ENCODE measurements at regions not wholly inside any gene's neighbourhood (a gene's known extent, or its start where the extent isn't known, plus 50 kb on each side); places are given as distances from the start of the nearest gene placed in this dataset.
"Not testable (repeated sequence)": the region's sequence is repeated elsewhere in the genome, so short reads cannot be mapped to it uniquely, and the experiment has no call there.

DNA sequence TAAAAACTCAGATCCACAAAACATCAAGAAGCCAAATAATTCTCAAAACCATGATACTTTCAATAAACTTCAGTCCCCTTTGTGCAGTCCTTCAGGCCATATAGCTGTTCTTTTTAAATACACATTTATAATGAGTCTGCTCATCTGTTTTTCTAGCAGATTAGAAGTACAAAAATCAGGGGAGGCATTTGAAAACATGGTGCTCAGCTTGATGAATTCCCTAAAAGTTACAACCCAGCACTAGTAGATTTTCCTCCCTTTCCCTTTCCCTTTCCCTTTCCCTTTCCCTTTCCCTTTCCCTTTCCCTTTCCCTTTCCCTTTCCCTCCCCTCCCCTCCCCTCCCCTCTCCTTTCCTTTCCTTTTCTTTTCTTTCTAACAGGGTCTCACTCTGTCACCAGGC, 884.6 kb upstream of the AMELY start:
- DNase-seq = no peak

DNA sequence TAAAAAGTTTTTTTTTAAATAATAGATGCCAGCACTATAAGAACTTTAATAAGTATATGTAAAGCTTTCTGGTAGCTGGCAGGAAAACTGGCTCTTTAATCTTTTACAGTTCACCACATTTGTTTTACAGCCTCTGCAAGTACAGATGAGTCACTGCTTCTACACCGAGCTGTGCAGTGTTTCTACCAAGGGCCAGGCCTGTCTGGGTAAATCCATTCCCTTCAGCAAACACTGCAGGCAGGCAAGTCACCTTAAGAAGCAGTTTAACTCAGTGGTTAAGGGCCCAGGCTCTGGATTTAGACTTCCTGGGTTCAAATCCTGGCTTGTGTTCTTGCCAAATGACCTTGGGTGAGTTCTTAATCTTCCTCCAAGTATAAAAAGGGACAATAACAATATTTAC, 882.9 kb upstream of the AMELY start:
- DNase-seq = peak; percentile 21

DNA sequence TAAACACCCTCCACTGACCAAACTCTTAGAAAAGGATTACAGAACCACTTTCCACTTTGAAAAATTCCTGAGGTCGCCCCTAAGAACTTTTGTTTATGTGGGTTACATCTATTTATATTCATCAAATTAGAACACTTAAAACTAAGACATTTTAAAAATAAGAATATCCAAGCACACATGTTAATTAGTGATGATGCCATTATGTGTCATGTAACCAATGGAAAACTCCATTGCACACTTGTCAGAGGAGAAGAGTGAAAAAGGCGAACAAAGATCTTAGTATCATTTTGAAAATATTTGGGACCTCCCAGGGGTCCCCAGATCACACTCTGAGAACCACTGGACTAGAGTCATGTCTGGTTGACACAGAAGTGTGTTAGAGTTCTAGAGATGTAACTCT, 882.4 kb upstream of the AMELY start:
- DNase-seq = no peak

DNA sequence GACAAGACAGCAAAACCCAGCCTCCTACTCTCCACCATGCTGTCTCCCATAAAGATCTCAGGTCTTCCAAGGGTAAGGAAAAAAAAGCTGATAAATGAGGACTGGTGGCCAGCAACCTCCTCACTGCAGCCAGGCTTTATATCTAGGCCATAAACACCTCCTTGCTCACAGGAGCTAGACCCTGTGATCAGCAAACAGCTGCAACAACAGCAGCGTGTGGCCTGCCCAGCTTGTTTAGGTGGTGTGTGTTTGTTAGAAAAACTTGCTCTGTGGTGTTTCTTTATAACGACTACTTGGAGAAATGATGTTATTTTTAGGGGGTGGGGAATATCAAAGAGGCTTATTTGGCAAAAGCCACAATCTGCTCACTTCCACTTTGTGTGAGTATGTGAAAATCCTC, 880.9 kb upstream of the AMELY start:
- no peak for DNase-seq

DNA sequence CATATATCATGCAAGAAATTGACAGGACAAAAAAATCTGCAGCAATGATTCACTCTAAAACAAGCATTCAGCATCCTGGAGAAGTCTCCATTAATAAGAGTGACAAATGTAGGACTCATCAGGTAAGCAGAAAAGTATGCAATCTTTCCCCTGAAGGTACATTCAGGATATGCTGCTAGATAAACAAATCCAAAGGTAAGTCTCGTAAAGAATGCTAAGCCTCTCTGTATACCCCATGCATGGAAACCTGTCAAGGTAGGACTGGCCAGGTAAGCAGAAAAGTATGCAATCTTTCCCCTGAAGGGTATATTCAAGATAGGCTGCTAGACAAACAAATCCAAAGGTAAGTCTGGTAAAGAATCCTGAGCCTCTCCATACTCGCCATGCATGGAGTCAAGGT, 869.9 kb upstream of the AMELY start:
- no peak for DNase-seq

DNA sequence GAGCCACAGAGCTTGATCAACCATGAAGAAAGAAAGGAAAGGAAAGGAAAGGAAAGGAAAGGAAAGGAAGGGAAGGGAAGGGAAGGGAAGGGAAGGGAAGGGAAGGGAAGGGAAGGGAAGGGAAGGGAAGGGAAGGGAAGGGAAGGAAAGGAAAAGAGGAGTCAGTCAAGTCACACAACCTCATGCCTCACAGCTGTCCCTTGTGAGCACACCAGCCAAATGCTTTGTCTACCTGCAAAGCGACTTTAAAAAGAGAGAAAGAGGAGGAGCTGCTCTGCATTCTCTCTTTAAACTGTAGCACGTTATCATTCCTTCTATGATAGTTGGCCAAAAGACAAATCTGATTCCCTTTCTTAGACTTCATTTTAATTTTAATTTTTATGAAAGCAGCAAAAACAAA, 863.9 kb upstream of the AMELY start:
- not testable (repeated sequence) for DNase-seq

DNA sequence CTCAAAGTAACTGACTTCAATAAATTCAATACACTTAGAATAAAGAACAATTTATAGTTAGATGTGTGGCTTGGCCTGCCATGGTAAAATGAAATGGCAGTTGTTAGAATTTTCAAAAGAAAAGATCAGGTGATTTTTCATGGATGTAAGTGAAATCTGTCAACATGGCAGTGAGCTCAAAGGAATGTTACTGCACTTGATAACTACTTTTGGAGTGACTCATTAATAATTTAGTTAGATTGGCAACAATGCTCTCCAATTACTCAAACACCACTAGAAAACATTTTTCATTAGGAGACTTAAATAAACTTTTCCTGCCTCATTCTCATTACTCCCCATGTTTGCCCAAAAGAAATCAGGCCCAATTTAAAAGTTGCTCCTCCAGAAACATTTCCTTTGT, 860.2 kb upstream of the AMELY start:
- DNase-seq = no peak

DNA sequence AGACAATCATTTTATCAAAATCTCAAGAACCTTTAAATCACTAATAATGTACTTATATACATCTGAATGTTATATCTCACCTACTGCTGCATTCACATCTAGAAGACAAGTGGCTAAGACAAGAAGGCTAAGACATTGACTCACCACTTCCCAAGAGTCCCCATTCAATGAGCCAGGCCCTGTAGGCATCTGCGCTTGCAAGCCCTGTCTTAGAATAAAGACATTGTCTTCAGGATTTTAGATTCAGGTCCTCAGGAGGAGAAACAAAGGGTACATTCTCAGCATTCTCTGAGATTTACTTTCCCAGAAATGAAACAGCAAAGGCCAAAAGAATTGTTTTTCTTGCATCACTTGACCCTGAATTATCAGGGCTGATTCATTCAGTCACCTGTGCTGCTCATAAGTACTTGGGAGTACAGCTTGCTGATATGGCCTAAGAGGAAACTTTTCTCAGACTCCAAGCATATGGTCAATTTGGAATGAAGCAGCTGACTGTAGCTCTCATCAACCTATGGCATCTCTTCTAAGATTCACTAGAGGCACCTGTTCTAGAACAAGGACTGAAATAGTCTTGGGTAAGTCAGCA, 858.3 kb upstream of the AMELY start:
- peak; percentile 24 for DNase-seq

DNA sequence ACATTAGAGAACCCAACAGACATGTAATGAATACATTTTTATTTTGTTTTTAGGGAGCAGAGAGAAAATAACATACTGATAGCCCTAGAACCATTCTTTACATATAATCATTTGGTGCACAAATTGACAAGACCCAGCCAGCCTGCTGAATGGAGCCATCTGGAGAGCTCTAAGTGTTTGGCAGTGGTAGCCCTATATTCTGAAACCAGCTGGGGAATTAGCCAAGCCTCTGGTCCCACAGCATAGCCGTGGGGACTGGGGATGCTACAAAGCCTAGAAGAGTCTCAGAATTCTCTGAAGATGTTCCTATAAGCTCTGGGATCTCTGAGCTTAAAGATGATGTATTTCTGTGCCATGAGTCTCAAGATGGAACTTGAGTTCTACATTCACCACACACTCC, 857.3 kb upstream of the AMELY start:
- no peak for DNase-seq

DNA sequence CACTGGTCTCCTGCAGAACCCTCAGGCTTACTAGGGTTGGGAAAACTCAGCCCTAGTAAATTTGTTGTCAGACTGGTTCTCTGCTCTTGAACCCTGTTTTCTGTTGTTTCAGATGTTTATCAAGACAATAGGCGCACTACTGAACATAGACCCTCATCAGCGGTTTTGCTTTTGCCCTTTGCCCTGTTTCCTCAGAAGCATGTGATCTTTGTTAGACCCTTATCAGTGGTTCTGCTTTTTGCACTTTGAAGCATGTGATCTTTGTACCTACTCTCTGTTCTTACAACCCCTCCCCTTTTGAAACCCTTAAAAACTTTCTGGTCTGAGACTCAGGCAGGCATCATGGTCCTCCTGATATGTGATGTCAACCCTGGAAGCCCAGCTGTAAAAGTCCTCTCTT, 842.2 kb upstream of the AMELY start:
- DNase-seq = no peak

DNA sequence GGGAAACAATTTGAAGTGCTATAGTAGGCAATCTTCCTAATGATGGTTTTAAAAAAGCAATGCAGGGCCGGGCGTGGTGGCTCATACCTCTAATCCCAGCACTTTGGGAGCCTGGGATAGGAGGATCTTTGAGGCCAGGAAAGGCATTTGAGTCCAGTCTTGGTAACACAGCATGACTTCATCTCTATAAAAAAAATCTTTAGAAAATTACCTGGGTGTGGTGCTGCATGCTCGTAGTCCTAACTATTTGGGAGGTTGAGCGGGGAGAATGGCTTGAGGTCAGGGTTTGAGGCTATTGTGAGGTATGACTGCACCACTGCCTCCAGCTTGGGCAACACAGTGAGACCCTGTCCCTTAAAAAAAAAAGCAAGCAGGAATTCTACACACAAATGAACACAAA, 835.2 kb upstream of the AMELY start:
- DNase-seq = no peak

DNA sequence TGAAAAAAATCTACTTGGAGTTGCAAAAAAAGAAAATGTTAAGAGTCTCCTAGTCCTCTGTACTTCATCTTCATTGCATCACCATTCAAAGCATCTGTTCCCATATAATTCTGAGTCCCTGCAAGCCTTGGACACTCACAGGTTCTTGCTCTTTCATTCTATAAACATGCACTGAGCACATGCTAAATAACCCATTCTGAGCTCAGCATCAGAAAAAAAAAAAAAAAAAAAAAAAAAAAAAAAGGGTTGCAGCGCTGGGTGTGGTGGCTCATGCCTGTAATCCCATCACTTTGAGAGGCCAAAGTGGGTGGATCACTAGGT, 834.0 kb upstream of the AMELY start:
- no peak for DNase-seq

DNA sequence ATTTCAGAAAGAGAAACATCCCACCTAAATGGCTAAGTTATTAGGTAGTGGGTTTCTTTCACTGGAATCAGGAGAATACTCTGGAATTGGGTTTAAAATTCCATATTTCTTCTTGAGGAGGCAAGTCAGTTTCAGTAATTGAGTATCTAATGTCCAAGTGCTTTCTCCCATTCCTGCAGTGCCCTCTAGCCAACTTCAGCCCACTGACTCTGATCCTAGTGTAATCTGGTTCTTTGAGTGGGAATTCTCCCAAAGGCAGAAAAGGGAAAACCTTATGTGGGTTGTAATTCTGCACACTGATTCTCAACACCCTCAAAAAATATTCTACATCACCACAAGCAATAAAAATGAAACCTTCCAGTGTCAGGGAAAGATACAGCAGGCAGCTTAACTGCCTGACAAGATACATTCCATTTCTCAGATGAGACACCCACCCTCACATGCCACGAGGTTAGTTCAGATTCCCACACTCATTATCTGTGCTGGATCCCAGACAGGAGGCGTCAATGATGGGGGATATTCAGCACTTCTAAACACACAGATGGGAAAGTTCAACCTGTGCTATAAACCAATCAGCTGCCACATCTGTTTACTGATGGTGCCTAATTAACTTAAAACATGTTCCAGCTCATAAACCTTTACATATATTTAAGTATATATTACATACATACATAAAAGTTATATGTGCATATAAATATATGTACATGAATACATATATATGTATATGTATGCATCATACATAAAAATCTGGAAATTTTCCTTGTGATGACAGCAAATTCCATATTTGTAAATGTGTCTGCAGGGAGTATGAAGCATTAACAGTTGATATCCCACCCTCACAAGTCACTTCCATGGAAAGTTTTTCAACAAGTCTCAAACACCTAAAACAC, 833.4 kb upstream of the AMELY start:
- DNase-seq = no peak

DNA sequence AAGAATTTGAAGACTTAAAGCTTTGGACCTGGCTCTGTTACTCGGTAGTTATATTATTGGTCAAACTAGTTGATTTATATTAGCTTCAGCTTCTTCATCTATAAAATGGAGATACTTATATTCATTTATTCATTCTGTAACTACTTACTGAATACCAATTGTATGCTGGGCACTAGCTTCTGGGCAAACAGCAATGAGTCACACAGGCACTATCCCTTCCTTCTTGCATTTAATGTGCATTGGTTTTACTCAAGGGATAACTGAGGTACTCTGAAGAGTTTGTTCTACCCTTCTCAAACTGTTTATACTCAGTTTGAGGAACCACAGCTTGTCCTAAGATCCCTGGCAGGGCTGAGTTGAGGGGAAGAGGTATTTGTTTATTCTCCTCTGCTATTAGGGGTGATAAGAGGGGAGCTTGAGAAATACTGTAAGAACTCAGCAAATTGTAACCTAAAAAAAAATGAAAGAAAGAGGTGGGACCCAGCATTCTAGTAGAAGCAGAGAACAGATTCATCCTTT, 825.4 kb upstream of the AMELY start:
- DNase-seq = no peak

DNA sequence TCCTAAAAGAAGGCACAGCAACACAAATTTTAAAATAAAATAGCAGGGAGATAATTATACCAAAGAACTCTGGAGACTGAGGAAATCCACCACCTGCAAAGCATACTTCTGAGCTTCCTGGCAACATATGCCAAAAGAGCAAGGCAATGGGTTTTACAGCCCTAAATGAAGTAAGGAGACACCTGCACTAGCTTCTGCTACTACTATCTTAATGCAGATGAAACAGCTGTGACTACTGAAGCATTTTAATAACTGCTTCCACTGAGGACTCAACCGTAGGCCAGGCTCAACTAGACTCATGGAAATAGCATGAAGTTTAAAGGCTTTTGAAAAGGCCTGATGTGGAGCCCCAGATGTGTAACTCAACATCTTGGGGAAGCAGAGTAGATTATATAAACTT, 820.1 kb upstream of the AMELY start:
- DNase-seq = no peak

DNA sequence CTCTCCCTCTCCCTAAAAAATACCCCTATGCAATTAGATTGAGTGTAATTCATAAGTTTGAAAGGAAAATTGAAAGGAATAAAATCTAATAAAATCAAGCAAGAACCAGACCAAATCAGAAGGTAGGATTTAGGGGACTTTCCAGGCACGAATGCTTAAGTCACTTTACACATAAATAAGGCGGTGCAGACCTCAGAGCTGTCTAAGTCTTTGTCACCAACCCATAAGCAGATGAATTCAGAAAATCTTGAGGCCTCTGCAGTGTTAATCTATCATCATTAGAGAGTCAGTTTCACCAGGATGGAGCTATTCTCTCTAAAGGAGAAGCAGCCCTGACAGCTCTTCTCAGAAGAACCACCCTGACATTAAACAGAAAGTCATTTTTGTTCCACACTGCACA, 819.1 kb upstream of the AMELY start:
- no peak for DNase-seq

DNA sequence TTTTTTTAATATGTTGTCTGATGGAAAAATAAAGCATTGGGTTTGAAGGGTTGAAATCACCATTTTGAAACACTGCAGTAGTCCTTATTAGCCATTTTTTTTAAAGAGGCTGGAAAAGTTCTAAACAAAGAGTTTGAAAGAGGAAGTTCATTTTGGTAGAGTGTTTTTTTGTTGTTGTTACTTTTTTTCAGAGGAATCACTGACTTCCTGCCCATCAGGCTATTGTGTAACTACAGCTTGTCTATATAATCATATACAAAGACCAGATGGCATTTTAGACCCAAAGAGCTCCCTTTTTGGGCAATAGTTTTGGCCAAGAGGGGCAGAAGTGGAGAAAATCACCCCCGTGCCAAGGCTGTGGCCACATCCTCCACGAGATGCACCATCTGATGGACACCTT, 818.5 kb upstream of the AMELY start:
- DNase-seq = no peak

DNA sequence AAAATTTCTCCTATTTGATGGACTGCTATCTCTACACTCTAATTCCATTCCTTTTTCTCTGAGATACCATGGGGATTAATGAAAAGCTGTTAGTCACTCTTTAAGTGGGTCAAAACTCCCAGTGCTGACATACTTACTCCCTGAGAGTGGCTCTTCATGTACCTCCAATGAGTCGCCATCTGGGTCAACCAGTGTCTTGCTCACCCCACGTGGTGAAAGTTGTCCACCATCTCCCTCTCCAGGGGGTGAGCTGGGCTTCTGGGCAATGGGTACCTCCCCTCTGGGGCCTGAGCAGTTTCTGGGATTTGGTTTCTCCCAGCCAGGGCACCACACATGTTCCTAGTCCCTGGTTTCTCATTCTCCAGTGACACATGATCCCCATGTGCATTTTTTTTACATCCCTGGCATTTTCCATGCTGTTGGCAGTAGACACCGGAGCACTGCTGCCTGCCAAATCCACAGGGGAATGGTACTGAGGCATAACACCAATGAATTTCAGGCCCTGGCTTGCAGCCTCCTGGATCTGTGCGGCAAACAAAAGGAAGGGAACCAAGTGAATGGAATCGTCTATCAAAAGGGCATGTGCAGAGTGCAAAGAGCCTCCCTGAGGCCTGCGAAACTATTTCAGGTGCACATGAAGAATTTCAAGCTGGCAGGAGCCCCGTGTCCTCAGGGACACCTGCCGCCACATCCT, 817.9 kb upstream of the AMELY start:
- DNase-seq = no peak

DNA sequence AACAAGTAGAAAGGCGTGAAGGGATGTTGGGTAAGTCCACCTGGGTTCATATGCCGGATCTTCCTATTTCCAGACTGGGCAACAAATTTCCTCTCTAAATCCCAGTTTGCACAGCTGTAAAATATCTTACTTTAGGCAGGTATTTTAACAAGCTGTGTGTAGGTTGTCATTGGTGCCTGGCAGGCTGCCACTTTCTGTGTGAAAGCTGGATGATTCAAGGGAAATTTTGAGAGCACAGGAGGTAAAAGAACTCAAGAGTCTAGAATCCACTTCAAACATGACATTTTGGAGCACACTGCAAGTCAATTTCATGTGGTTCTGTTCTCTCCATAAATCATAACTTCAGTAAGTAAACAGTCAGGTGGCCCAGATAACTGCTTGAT, 817.4 kb upstream of the AMELY start:
- no peak for DNase-seq

DNA sequence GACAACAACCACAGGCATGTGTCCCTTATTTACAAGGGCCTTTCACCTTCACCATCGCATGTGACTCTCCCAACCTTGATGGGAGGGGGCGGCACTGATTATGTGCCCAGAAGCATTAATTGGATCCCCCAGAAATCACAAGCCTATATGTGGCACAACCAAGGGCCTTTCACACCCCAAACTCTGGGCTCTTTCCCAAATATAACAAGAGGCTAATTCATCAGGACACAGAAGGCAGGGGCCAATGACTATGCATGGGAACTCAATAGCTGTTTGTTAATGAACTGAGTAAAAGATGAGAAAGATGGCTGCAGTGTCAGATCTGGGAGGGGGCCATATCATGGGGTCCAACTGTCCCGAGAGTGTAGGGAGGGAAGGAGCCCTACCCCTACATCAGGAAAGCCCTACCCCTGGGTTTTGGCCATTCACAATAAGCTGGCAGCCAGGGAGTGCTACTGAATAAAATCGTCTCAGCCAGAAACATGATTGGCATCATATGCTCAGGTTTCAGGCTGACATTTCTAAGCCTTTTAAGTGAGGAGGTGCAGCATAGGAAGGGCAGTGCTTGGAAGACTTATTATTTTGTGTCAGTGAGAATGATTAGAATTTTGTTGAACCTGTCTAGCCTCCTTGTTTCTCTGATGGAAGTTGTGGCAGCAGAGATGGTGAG, 814.4 kb upstream of the AMELY start:
- no peak for DNase-seq

DNA sequence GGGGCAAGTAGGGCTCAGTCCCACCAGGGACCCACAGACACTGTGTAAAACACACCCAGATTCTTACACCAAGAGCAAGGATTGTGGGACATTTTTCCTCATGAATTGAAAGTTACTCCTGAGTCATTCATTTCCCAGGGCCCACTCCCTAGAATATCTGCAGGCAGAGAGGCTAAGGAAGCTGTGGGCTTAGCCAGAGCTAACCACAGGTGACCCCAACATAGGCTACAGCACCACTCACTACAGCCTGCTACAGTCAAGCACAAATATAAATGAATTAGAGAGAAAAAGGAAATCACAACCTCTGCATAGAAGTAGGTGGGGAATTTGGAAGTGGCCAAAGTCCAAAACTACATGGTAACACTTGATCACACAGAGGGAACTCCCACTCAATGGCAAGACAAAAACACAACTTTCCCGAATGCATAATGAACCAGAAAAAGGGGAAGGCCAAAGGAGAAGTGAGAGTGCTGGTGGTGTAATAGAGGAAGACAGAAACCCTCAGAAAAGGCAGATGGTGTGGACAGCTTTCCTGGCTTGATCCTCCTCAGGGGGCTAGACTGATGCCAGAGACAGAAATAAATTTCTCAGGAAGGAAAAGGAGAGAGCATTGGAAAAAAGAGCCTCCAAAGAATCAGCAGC, 812.6 kb upstream of the AMELY start:
- no peak for DNase-seq

DNA sequence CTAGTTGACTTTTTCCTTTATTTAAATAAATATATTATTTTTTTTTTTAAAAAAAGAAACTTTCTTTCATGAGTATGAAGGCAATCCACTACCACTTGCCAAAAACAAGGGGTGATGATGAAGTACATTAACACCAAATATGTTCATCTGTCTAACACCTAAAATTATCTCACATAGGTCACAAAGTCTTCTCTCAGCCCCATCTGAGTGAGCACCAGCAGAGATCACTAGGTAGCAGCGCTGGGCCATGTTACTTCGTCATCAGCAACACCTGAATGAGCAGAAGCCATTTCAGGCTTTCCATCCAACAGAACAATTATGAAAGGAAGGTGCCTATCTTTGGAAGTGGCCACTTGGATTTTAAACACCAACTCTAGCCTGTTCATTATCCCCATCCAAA, 811.6 kb upstream of the AMELY start:
- no peak for DNase-seq

DNA sequence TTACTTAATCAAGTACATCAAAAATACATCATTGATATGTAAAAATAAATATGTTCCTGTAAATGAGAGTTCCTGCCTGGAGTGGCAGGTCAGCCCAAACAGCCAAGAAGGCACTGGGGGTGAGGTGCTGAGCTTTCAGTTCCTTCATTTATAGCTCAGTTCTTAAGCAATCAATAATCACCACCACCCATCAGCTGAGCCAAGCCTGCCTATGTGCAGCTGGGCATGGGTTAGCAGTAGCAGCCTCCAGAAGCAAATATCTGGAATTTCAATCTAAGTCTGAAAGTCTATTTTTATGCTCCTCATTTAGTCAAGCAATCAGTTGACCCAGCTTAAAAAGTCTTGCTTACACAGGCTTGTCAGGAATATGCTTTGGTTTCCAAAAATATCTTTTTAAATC, 811.0 kb upstream of the AMELY start:
- DNase-seq = no peak
